SK-N-SH (cell line): ENCODE measurements at regions not wholly inside any gene's neighbourhood (a gene's known extent, or its start where the extent isn't known, plus 50 kb on each side); places are given as distances from the start of the nearest gene placed in this dataset.

Experiments
- CTCF ChIA-PET: fragments of 300-600, 350-600 bp; formaldehyde crosslinking; extraction: SDS; loops from one replicate; lab custom pipeline; 2021; lab: Yijun Ruan, JAX
- POLR2A ChIA-PET: fragments of 350-600 bp; sonication (Branson Sonifier 250); formaldehyde crosslinking; extraction: SDS; loops from one replicate; lab custom pipeline; 2020; ENCODE audit warnings: antibody characterized with exemption, inconsistent platforms; lab: Yijun Ruan, JAX
- DNase-seq: peaks from one replicate; pipeline ENCODE4 v3.0.0; 2012
- H2AFZ ChIP-seq: fragments of 200-600 bp; sonication (generic); 2 replicates; pipeline ENCODE4 v1.8.1; 2016; ENCODE audit warnings: antibody characterized with exemption, mild to moderate bottlenecking, low read depth
- H3F3A ChIP-seq: fragments of 200-600 bp; sonication (generic); replicated peaks from 2 replicates; pipeline ENCODE3; 2016; ENCODE audit warnings: antibody characterized with exemption, mild to moderate bottlenecking; ENCODE audit not compliant: insufficient read depth
- H3K27ac ChIP-seq, 2 experiments: fragments of 200-500 bp in 1 of 2; fragments of 200-600 bp in 1 of 2; sonication (Bioruptor generic) in 1 of 2; sonication (generic), shearing (Covaris generic) in 1 of 2; 2 replicates each; pipeline versions ENCODE4 v1.5.1 to v1.6.1; 2014 to 2016; ENCODE audit warnings: low read depth in 2 of 2, inconsistent platforms in 1 of 2, low read length in 1 of 2, mild to moderate bottlenecking in 1 of 2, mixed read lengths in 1 of 2
- H3K27me3 ChIP-seq: fragments of 200-600 bp; sonication (generic), shearing (Covaris generic); 2 replicates; pipeline ENCODE4 v1.6.1; 2016; ENCODE audit warnings: mixed run types; ENCODE audit not compliant: insufficient read depth
- H3K36me3 ChIP-seq, 2 experiments: fragments of 200-500 bp in 1 of 2; fragments of 200-600 bp in 1 of 2; sonication (Bioruptor generic) in 1 of 2; sonication (generic) in 1 of 2; replicated peaks in 1 of 2; 2 replicates each; pipeline versions ENCODE3 to v1.5.1; 2014 to 2016; ENCODE audit warnings: low read length in 1 of 2, mild to moderate bottlenecking in 1 of 2; ENCODE audit not compliant: insufficient read depth in 2 of 2, control insufficient read depth in 1 of 2
- H3K4me1 ChIP-seq, 2 experiments: fragments of 200-500 bp in 1 of 2; fragments of 200-600 bp in 1 of 2; sonication (Bioruptor generic) in 1 of 2; sonication (generic), shearing (Covaris generic) in 1 of 2; 2 replicates each; pipeline versions ENCODE4 v1.5.1 to v1.6.1; 2014 to 2016; ENCODE audit warnings: low read depth in 1 of 2, low read length in 1 of 2, mixed run types in 1 of 2; ENCODE audit not compliant: insufficient read depth in 2 of 2, control insufficient read depth in 1 of 2
- H3K4me2 ChIP-seq: fragments of 200-600 bp; sonication (generic), shearing (Covaris generic); 2 replicates; pipeline ENCODE4 v1.6.1; 2017; ENCODE audit warnings: mixed run types
- H3K4me3 ChIP-seq, 2 experiments: fragments of 200-500 bp in 1 of 2; fragments of 200-600 bp in 1 of 2; sonication (Bioruptor generic) in 1 of 2; sonication (generic), shearing (Covaris generic) in 1 of 2; 2 replicates each; pipeline versions ENCODE4 v1.5.1 to v1.8.1; 2014 to 2016; ENCODE audit warnings: low read depth in 2 of 2, inconsistent platforms in 1 of 2, low read length in 1 of 2, mild to moderate bottlenecking in 1 of 2, mixed read lengths in 1 of 2, moderate library complexity in 1 of 2
- H3K79me2 ChIP-seq: fragments of 200-600 bp; sonication (generic); 2 replicates; pipeline ENCODE4 v1.8.1; 2017; ENCODE audit warnings: mild to moderate bottlenecking; ENCODE audit not compliant: insufficient read depth
- H3K9ac ChIP-seq: fragments of 200-600 bp; sonication (generic); 2 replicates; pipeline ENCODE4 v1.6.1; 2017; ENCODE audit warnings: mixed run types
- H3K9me2 ChIP-seq: fragments of 200-600 bp; sonication (generic); 2 replicates; pipeline ENCODE4 v1.6.1; 2017; ENCODE audit warnings: mixed run types
- H3K9me3 ChIP-seq: fragments of 200-600 bp; sonication (generic); 2 replicates; pipeline ENCODE4 v1.6.1; 2017; ENCODE audit warnings: mixed run types, mild to moderate bottlenecking, moderate library complexity
- H4K20me1 ChIP-seq: fragments of 200-600 bp; sonication (generic); 2 replicates; pipeline ENCODE4 v1.6.1; 2017; ENCODE audit warnings: mild to moderate bottlenecking, mixed run types; ENCODE audit not compliant: insufficient read depth
- CTCF ChIP-seq: fragments of 200-600 bp; sonication (generic); IDR thresholded peaks from 2 replicates; pipeline ENCODE4 v1.6.1; 2017; ENCODE audit warnings: antibody characterized with exemption, mild to moderate bottlenecking, moderate library complexity
- EP300 ChIP-seq, 2 experiments: IDR thresholded peaks; 2 replicates each; pipeline versions ENCODE4 v1.4.0 to v1.6.1; 2012; ENCODE audit warnings: borderline replicate concordance in 1 of 2, low read depth in 1 of 2, low read length in 1 of 2
- EZH2phosphoT487 ChIP-seq: fragments of 200-600 bp; sonication (generic); IDR thresholded peaks from 2 replicates; pipeline ENCODE4 v1.6.1; 2017; ENCODE audit warnings: low read depth, mixed run types, mild to moderate bottlenecking, antibody characterized with exemption, moderate library complexity, borderline replicate concordance
- FOSL2 ChIP-seq: IDR thresholded peaks from 2 replicates; pipeline ENCODE4 v1.4.0; 2012; ENCODE audit warnings: low read depth, mild to moderate bottlenecking, moderate library complexity, borderline replicate concordance
- FOXM1 ChIP-seq: IDR thresholded peaks from 2 replicates; pipeline ENCODE4 v1.4.0; 2012; ENCODE audit warnings: low read depth, mild to moderate bottlenecking
- GABPA ChIP-seq: IDR thresholded peaks from 2 replicates; pipeline ENCODE4 v1.4.0; 2012; ENCODE audit warnings: low read depth, mild to moderate bottlenecking
- GATA2 ChIP-seq: sonication (generic); formaldehyde crosslinking; IDR thresholded peaks from 2 replicates; pipeline ENCODE4 v1.5.0; 2020; ENCODE audit warnings: mild to moderate bottlenecking, missing genetic modification reagents
- JUND ChIP-seq: IDR thresholded peaks from 2 replicates; pipeline ENCODE4 v1.4.0; 2012
- MAX ChIP-seq: IDR thresholded peaks from 2 replicates; pipeline ENCODE4 v1.4.0; 2012; ENCODE audit warnings: low read depth
- MEF2A ChIP-seq: IDR thresholded peaks from 2 replicates; pipeline ENCODE4 v1.4.0; 2012; ENCODE audit warnings: low read depth, borderline replicate concordance
- RCOR1 ChIP-seq: fragments of 150-350 bp; IDR thresholded peaks from 2 replicates; pipeline ENCODE4 v1.6.1; 2017; ENCODE audit warnings: antibody characterized with exemption, low read length
- SIN3A ChIP-seq: IDR thresholded peaks from 2 replicates; pipeline ENCODE4 v1.6.1; 2012; ENCODE audit warnings: low read depth, mild to moderate bottlenecking, low read length, moderate library complexity, borderline replicate concordance
- SMC3 ChIP-seq: IDR thresholded peaks from 2 replicates; pipeline ENCODE4 v1.6.1; 2012; ENCODE audit warnings: low read depth, low read length, improper control_type of control experiment
- TAF1 ChIP-seq: IDR thresholded peaks from 2 replicates; pipeline ENCODE4 v1.6.1; 2012; ENCODE audit warnings: low read depth, mild to moderate bottlenecking, low read length, moderate library complexity, borderline replicate concordance
- TCF12 ChIP-seq: IDR thresholded peaks from 2 replicates; pipeline ENCODE4 v1.4.0; 2012
- USF2 ChIP-seq: fragments of 150-350 bp; IDR thresholded peaks from 2 replicates; pipeline ENCODE4 v1.6.1; 2017; ENCODE audit warnings: antibody characterized with exemption, low read length, low read depth, borderline replicate concordance
- ZBTB33 ChIP-seq: IDR thresholded peaks from 2 replicates; pipeline ENCODE4 v1.4.0; 2012; ENCODE audit warnings: low read depth, borderline replicate concordance
- WGBS: methylation state at CpG from one replicate; pipeline ENCODE4 v1.1.6; 2017; ENCODE audit warnings: low lambda C conversion rate; 5-methylcytosine and 5-hydroxymethylcytosine counted together

GRCh38 chr2:226304308-226304707, 495.3 kb downstream of the IRS1 start:
- Histone ChIP-seq H3K27ac (no peak overlapping the region), H3K4me3 (no peak overlapping the region), H3K27me3 (no peaks in the 10 kb centered on the region), H3K9me3 (no peaks in the 10 kb centered on the region), H3K4me1 (no peaks in the 10 kb centered on the region), H3K9ac (no peak overlapping the region), H2AFZ (no peak overlapping the region), H4K20me1 (no peaks in the 10 kb centered on the region), H3K36me3 (no peaks in the 10 kb centered on the region), H3F3A (no peaks in the 10 kb centered on the region), H3K4me2 (no peak overlapping the region), H3K9me2 (no peaks in the 10 kb centered on the region), H3K79me2 (no peaks in the 10 kb centered on the region)
- TF ChIP-seq JUND (no peak), TCF12 (no peak), EP300 (IDR thresholded peaks at IDR 0.05; ENCODE audit: borderline replicate concordance in 1 of 2, low read depth in 1 of 2, low read length in 1 of 2) (no peak), ZBTB33 (no peak), USF2 (no peak), MEF2A (no peak), FOXM1 (no peak), SIN3A (no peak), GATA2 (no peak), RCOR1 (no peak), TAF1 (no peak), GABPA (no peak), EZH2phosphoT487 (no peak), SMC3 (no peak), CTCF (no peak), FOSL2 (no peak), MAX (no peak)
- DNase-seq: no peak
- WGBS: 30% methylated on average over 3 of the region's 3 CpGs
- CTCF ChIA-PET: no interaction called here
- POLR2A ChIA-PET: no interaction called here
